ENCODE measurements at regions not wholly inside any gene's neighbourhood (a gene's known extent, or its start where the extent isn't known, plus 50 kb on each side); places are given as distances from the start of the nearest gene placed in this dataset.

DNA sequence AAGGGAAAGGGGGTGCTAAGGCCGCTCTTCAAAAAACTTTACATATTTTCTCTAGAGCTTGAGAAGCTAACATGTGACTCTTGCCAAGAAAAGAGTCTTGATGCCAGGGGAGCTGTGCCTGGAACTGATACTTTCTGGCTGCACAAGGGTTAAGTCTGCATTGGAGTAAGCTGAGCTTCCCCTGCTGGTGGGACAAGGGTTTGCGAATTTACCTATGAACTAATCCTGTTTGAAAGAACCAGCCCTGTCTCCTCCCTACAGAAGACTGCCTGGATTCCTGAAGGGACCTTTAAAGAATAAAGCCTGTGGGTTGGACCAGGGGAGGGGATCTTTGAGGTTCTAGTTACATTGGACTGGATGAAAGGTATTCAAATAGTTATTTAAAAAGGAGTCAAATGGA lies 58.3 kb upstream of the EPHA3 start:
- Histone ChIP-seq H3K27ac (ENCODE audit: low read length) (no peak overlapping the region), H3F3A (ENCODE audit: insufficient read depth, low read length, poor library complexity, severe bottlenecking) (no peaks in the 10 kb centered on the region), H3K36me3 (ENCODE audit: insufficient read depth, low read length) (no peaks in the 10 kb centered on the region), H3K27me3 (ENCODE audit: insufficient read depth, low read depth, low read length) (no peaks in the 10 kb centered on the region), H3K9ac (ENCODE audit: low read length) (no peak overlapping the region), H3K4me2 (ENCODE audit: low read length) (no peak overlapping the region), H4K20me1 (ENCODE audit: insufficient read depth) (no peaks in the 10 kb centered on the region), H3K9me2 (ENCODE audit: insufficient read depth, low read length) (no peaks in the 10 kb centered on the region), H3K79me2 (replicated peaks; ENCODE audit: insufficient read depth, low read length) (no peaks in the 10 kb centered on the region), H2AFZ (ENCODE audit: low read depth, low read length) (no peak overlapping the region), H3K9me3 (ENCODE audit: low read length) (no peaks in the 10 kb centered on the region), H3K4me3 (ENCODE audit: low read length) (no peak overlapping the region)
- TF ChIP-seq, protein P1, sequence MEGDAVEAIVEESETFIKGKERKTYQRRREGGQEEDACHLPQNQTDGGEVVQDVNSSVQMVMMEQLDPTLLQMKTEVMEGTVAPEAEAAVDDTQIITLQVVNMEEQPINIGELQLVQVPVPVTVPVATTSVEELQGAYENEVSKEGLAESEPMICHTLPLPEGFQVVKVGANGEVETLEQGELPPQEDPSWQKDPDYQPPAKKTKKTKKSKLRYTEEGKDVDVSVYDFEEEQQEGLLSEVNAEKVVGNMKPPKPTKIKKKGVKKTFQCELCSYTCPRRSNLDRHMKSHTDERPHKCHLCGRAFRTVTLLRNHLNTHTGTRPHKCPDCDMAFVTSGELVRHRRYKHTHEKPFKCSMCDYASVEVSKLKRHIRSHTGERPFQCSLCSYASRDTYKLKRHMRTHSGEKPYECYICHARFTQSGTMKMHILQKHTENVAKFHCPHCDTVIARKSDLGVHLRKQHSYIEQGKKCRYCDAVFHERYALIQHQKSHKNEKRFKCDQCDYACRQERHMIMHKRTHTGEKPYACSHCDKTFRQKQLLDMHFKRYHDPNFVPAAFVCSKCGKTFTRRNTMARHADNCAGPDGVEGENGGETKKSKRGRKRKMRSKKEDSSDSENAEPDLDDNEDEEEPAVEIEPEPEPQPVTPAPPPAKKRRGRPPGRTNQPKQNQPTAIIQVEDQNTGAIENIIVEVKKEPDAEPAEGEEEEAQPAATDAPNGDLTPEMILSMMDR (IDR thresholded peaks at IDR 0.05; ENCODE audit: poor library complexity, severe bottlenecking) = no peak
- TF ChIP-seq MXI1 (conservative IDR thresholded peaks at IDR 0.05; ENCODE audit: poor library complexity, severe bottlenecking) (no peak), POLR2AphosphoS5 (IDR thresholded peaks at IDR 0.05) (no peak)

- Histone ChIP-seq H3F3A (ENCODE audit: insufficient read depth, low read length, poor library complexity, severe bottlenecking) (no peaks in the 10 kb centered on the region), H3K79me2 (replicated peaks; ENCODE audit: insufficient read depth, low read length) (no peaks in the 10 kb centered on the region), H3K9me2 (ENCODE audit: insufficient read depth, low read length) (no peaks in the 10 kb centered on the region), H2AFZ (ENCODE audit: low read depth, low read length) (no peak overlapping the region), H3K4me3 (ENCODE audit: low read length) (no peak overlapping the region), H3K27ac (ENCODE audit: low read length) (no peak overlapping the region), H3K9me3 (ENCODE audit: low read length) (no peaks in the 10 kb centered on the region), H3K27me3 (ENCODE audit: insufficient read depth, low read depth, low read length) (no peaks in the 10 kb centered on the region), H3K36me3 (ENCODE audit: insufficient read depth, low read length) (no peaks in the 10 kb centered on the region), H3K9ac (ENCODE audit: low read length) (no peak overlapping the region), H3K4me2 (ENCODE audit: low read length) (no peak overlapping the region), H4K20me1 (ENCODE audit: insufficient read depth) (no peaks in the 10 kb centered on the region)
- TF ChIP-seq, protein P1 (IDR thresholded peaks at IDR 0.05; ENCODE audit: poor library complexity, severe bottlenecking) = no peak
- TF ChIP-seq RAD21 (conservative IDR thresholded peaks at IDR 0.05) (no peak), REST (IDR thresholded peaks at IDR 0.05; ENCODE audit: borderline replicate concordance) (no peak), EZH2 (IDR thresholded peaks at IDR 0.05; ENCODE audit: borderline replicate concordance, insufficient read depth, low read length, poor library complexity, severe bottlenecking) (no peak), SMC3 (conservative IDR thresholded peaks at IDR 0.05; ENCODE audit: poor library complexity) (no peak), MXI1 (conservative IDR thresholded peaks at IDR 0.05; ENCODE audit: poor library complexity, severe bottlenecking) (no peak), EP300 (conservative IDR thresholded peaks at IDR 0.05; ENCODE audit: poor library complexity, severe bottlenecking) (no peak), POLR2AphosphoS5 (IDR thresholded peaks at IDR 0.05) (no peak), TAF1 (IDR thresholded peaks at IDR 0.05; ENCODE audit: low read depth) (no peak)
These were observed 55.0 kb upstream of the EPHA3 start for GRCh38 chr3:89052386-89052785.

Data from neural cell (in vitro differentiated cells).